ENCODE measurements at regions not wholly inside any gene's neighbourhood (a gene's known extent, or its start where the extent isn't known, plus 50 kb on each side); places are given as distances from the start of the nearest gene placed in this dataset.

GRCh38 chr4:174579421-174579820 is 57.1 kb upstream of the HPGD start:
- FAIRE-seq (no peak), ATAC-seq (no peak), DNase-seq (ENCODE audit: low read depth, low spot score) (no peak)
- no peaks in the 10 kb centered on the region for H3K4me1 ChIP-seq (ENCODE audit: control insufficient read depth, insufficient read depth, low read length)
- RAD21 ChIA-PET (ENCODE audit: unreplicated experiment) = no interaction called here
- H3K9ac ChIP-seq (ENCODE audit: control insufficient read depth, insufficient read depth, low read length) = no peak overlapping the region
- H3K79me2 ChIP-seq (ENCODE audit: control insufficient read depth, insufficient read depth, low read length) = no peaks in the 10 kb centered on the region
- CTCF ChIA-PET = interaction anchor here (1.0 kb wide), 1 partner anchor 19 kb away, joined by 4 read pairs; no protein-coding TSS in a partner anchor
- WGBS (ENCODE audit: insufficient coverage, insufficient replicate concordance, low lambda C conversion rate, missing lambda C conversion rate) = 29% methylated on average over 3 of the region's 3 CpGs
- no peaks in the 10 kb centered on the region; a peak in 1 of 4 replicates for H3K27me3 ChIP-seq (replicated peaks in 1 of 2; ENCODE audit: control insufficient read depth in 2 of 2, insufficient read depth in 2 of 2, low read length in 1 of 2)
- no peak for TF ChIP-seq MXI1 (IDR thresholded peaks at IDR 0.05; ENCODE audit: low read depth, low read length)
- H2AFZ ChIP-seq (ENCODE audit: control insufficient read depth, low read depth, low read length) = no peak overlapping the region
- H3K27ac ChIP-seq (ENCODE audit: control insufficient read depth, insufficient read depth) = no peak overlapping the region
- intact Hi-C loops (cut with micrococcal nuclease; ENCODE audit: unreplicated experiment) = no loop called here
- SMC1A ChIA-PET (ENCODE audit: uncharacterized antibody, unreplicated experiment) = interaction anchor here (1.0 kb wide), 1 partner anchor 221 kb away, joined by 3 read pairs; no protein-coding TSS in a partner anchor
- no peaks in the 10 kb centered on the region for H4K20me1 ChIP-seq (ENCODE audit: control insufficient read depth, insufficient read depth)
- in situ Hi-C loops (cut with MboI) = no loop called here
- no peak overlapping the region for H3K4me3 ChIP-seq
- H3K9me3 ChIP-seq (replicated peaks; ENCODE audit: control insufficient read depth, insufficient read depth, low read length) = no peaks in the 10 kb centered on the region
- no TSS peak for BruUV-seq (replicated peaks)
- H3K36me3 ChIP-seq (ENCODE audit: control insufficient read depth in 2 of 2, insufficient read depth in 2 of 2, low read length in 1 of 2) = no peaks in the 10 kb centered on the region
- POLR2A ChIA-PET = no interaction called here
- no peak overlapping the region for H3K4me2 ChIP-seq (ENCODE audit: control insufficient read depth, insufficient read depth)

- in situ Hi-C loops (cut with MboI) (no loop called here), intact Hi-C loops (cut with micrococcal nuclease; ENCODE audit: unreplicated experiment) (no loop called here)
- ATAC-seq (no peak), DNase-seq (ENCODE audit: low read depth, low spot score) (no peak), FAIRE-seq (no peak)
- Histone ChIP-seq H3K27me3 (replicated peaks in 1 of 2; ENCODE audit: control insufficient read depth in 2 of 2, insufficient read depth in 2 of 2, low read length in 1 of 2) (no peaks in the 10 kb centered on the region; a peak in 1 of 4 replicates), H3K36me3 (ENCODE audit: control insufficient read depth in 2 of 2, insufficient read depth in 2 of 2, low read length in 1 of 2) (no peaks in the 10 kb centered on the region), H3K4me2 (ENCODE audit: control insufficient read depth, insufficient read depth) (no peak overlapping the region), H3K9me3 (replicated peaks; ENCODE audit: control insufficient read depth, insufficient read depth, low read length) (no peaks in the 10 kb centered on the region), H4K20me1 (ENCODE audit: control insufficient read depth, insufficient read depth) (no peaks in the 10 kb centered on the region), H3K79me2 (ENCODE audit: control insufficient read depth, insufficient read depth, low read length) (no peaks in the 10 kb centered on the region), H3K4me3 (no peak overlapping the region), H3K27ac (ENCODE audit: control insufficient read depth, insufficient read depth) (no peak overlapping the region), H2AFZ (ENCODE audit: control insufficient read depth, low read depth, low read length) (no peak overlapping the region), H3K4me1 (ENCODE audit: control insufficient read depth, insufficient read depth, low read length) (no peaks in the 10 kb centered on the region), H3K9ac (ENCODE audit: control insufficient read depth, insufficient read depth, low read length) (no peak overlapping the region)
- ChIA-PET POLR2A (no interaction called here), CTCF (no interaction called here), SMC1A (ENCODE audit: uncharacterized antibody, unreplicated experiment) (interaction anchor here (0.7 to 2.0 kb wide), 2 partner anchors 10 to 16 kb away, joined by 3 to 4 read pairs; no protein-coding TSS in a partner anchor), RAD21 (ENCODE audit: unreplicated experiment) (no interaction called here)
- 0% methylated on average over 1 of the region's 1 CpG for WGBS (ENCODE audit: insufficient coverage, insufficient replicate concordance, low lambda C conversion rate, missing lambda C conversion rate)
- no TSS peak for BruUV-seq (replicated peaks)
- no peak for TF ChIP-seq RAD51 (IDR thresholded peaks at IDR 0.05)
- no peak for TF ChIP-seq HDGF (IDR thresholded peaks at IDR 0.05)
- TF ChIP-seq MTA2 (IDR thresholded peaks at IDR 0.05; ENCODE audit: low read depth) = no peak
- TF ChIP-seq NFXL1 (IDR thresholded peaks at IDR 0.05; ENCODE audit: borderline replicate concordance) = no peak
- no peak for TF ChIP-seq NR2F1 (conservative IDR thresholded peaks at IDR 0.05)
- no peak for TF ChIP-seq PAX5 (IDR thresholded peaks at IDR 0.05; ENCODE audit: borderline replicate concordance, low read depth, low read length)
- TF ChIP-seq RB1 (IDR thresholded peaks at IDR 0.05; ENCODE audit: borderline replicate concordance) = no peak
- TF ChIP-seq ESRRA (IDR thresholded peaks at IDR 0.05; ENCODE audit: low read length) = no peak
- no peak for TF ChIP-seq E2F8 (IDR thresholded peaks at IDR 0.05; ENCODE audit: low read depth, partially characterized antibody)
- no peak for TF ChIP-seq SPI1 (IDR thresholded peaks at IDR 0.05; ENCODE audit: borderline replicate concordance, insufficient read depth, low read depth, low read length)
- no peak for TF ChIP-seq HSF1 (IDR thresholded peaks at IDR 0.05; ENCODE audit: low read depth, low read length)
- no peak for TF ChIP-seq CEBPB (IDR thresholded peaks at IDR 0.05; ENCODE audit: borderline replicate concordance in 1 of 2, low read depth in 2 of 2, low read length in 2 of 2)
- TF ChIP-seq EP300 (IDR thresholded peaks at IDR 0.05; ENCODE audit: borderline replicate concordance in 1 of 2, control insufficient read depth in 1 of 2, low read depth in 2 of 2, low read length in 2 of 2) = no peak
Measured at GRCh38 chr4:174578366-174578765, 56.1 kb upstream of the HPGD start.

Measured in GM12878 (cell line).